CD4-positive, alpha-beta T cell treated with Interleukin-4 for 1 hour (primary cell): ENCODE measurements at regions not wholly inside any gene's neighbourhood (a gene's known extent, or its start where the extent isn't known, plus 50 kb on each side); places are given as distances from the start of the nearest gene placed in this dataset.
A peak's percentile ranks its signal among the peaks of the same experiment; 100 is the strongest.

Experiments used
- DNase-seq, 2 donors: peaks; one replicate each; pipeline ENCODE4 v3.0.0-alpha.2; 2020 to 2022

DNA sequence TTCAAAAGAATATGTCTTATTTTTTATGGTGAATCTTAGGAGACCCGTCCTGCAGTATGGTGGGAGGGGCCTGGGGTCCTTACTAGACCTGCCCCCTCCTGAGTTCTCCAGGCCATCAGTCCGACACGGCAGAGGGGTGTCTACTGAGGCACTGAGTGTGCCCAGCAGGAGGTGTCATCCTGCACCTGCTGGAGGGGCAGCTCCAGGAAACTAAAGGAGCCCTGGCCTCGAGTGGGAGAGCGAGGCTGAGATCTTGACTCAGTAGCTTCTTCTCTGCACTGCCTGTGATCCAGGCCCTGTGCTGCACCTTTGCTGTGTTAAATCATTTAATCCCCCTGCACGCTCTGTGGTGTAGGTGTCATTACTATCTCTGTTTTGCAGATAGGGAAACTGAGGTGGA lies 587.7 kb downstream of the PTPRU start:
- no peak for DNase-seq

DNA sequence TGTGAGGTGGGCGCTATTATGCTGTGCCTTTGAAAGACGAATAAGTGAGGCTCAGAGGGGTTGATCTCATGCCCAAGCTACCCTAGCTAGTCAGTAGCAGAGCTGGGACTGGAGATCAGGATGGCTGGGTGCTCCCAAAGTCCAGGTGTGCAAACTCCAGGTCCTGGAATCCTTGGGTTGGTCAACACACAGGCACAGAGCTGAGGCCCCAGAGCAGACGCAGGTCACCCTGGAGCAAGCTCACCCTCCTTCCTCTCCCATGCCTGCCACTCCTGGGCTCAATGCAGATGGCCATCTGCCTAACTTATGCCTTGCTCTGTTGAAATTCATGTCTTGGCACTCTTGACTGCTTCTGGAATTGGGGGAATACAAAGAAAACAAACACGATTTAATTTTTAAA lies 587.2 kb downstream of the PTPRU start:
- DNase-seq: no peak

DNA sequence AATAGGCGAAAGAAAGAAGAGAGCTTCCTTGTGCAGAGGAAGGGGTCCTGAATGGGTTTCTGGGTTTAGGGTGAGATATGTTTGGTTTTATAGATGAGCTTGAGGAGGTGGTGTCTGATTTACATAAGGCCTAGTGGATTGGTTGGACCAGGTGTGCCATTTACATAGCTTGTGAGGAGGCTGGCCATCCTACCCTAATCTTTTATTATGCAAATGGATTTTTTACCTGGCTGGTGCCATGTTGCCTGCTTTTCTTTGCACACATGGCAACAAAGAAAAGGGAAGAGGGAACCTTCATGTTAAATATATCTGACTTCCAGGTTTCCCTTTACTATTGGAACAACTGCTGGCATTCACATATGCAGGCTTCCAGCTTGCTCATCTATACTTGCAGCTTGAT lies 585.3 kb downstream of the PTPRU start:
- DNase-seq: no peak

DNA sequence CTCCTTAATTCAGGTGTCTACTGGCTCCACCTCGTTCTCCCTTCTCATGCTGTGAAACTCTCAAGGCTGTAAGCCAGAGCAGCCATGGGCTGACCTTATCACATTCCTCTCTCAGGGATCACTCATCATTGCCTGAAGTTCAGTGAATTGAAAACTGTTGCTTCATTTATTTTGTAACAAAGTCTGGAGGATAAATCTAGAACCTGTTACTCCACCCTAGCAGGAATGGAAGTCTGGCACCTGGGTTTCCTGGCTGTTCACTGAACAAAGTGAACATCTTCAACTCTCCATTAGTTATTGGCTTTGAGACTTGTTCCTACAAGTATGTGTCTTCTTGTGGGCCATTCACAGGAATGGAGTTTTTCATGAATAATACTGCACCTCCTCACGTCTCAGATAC lies 584.1 kb downstream of the PTPRU start:
- DNase-seq: no peak

DNA sequence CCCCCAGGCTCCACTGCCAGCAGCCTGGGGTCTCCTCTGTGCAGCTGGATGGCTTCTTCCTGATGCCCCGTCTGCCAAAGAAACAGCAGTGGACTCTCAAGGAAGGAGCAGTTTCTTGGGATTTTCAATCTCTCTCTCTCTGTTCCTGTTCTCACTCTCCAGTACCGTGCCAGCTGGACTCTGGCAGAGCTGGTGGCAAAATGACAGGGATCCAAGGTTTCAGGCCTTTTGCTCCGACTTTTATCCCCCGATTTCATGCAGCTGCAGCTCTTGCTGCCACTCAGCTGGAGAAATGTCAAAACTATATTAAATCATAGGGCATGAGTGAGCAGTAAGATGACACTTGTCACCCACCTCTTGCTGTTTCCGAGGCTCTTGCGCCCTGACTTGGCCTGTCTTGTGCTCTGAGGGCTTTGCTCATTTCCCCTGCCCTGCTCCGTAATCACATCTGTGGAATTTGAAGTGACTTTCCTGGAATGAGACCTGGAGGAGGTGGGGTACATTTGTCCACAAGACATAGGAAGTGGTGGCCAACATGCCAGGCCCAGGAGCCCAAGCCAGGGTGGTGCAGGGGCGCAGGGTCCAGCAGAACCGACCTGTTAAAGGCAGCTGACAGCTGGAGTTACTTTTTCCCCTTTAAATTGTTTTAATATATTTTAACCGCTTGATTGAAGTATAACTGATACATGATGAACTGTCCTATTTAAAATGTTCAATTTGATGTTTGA lies 576.2 kb downstream of the PTPRU start:
- no peak for DNase-seq

DNA sequence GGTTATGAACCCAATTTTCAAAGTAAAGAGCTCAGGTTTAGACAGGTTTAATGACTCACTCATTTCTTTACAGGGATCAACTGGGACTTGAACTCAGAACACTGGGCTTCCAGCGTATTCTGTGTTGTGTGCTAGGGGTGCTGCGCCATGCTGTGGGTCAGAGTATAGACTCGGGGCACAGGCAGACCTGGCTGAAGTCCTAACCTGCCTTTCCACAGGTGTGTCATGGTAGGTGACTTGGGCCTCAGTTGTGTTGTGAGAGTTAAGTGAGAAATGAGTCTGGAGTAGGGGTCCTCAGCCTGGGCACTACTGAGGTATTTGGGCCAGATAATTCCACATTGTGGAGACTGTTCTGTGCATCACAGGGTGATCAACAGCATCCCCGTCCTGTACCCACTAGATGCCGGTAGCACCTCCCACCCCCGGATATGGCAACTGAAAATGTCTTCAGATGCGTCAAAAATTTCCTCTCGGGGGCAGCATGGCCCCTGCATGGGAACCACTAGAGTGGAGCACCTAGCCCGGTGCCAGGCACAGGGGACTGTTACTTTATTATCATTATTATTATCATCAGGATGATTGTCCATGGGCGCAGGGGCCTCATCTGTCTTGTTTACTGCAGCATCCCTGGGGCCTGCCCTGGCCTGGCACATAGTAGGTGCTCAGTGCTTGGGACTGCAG lies 575.5 kb downstream of the PTPRU start:
- DNase-seq: no peak

DNA sequence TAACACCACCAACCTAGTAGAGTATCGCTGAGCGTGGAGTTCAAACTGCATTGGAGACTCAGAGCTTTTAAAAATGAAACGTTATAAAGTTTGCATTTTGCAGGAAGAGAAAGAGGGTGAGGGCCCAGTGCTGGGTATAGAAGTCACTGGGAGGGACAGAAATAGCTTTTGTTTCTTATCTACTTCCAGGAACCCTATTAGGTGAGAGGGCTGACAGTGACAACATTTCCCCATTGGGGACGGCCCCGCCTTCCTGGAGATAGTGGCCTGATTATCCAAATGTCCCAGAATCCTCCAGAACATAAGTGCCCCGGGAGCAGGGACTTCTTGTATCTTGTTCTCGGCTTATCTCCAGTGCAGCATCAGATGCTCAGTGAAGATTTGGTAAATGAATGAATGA lies 574.9 kb downstream of the PTPRU start:
- no peak for DNase-seq

DNA sequence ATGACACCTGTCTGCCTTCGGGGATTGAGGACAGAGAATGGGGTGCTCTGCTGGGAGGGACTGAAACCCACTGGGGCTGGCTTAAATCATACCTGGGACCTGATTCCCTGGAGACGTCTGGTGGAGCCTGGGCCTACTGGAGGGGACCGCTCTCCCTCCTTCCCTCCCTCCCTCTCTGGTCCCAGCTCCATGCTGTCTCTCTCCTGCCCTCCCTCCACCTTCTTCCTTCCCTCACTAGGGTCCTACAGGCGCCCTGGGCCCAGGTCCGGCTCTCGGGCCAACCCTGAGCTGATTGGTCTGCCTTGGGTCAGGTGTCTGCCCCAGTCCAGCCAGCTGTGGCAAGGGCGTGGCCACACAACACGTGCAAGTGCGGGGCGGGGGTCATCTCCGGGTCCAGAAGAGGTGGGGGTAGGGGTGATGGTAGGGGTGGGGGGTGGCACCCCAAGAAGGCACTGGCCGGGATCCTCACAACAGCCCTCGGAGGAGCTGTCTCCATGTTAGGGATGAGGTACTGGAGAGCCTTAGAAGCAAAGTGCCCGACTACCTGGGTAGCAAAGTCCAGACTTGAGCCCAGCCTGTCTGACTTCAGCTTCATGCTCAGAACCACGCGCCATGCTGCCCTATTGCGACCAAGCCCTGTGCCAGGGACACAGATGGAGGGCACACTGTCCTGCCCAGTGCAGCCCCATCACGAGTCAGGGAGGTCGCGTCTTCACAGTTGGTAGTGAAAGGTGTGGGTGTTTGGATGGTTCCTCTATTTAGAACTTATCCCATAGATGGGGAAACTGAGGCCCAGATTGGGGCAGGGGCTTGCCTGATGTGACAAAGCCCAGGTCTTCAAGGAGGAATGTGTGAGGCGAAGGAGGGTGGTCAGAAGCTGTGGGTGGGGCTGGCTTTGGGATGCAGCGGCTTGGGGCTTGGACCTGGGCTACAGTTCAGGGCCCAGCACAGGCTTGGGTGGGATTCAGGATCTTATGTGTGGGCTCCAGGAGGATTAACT lies 574.1 kb downstream of the PTPRU start:
- no peak for DNase-seq

DNA sequence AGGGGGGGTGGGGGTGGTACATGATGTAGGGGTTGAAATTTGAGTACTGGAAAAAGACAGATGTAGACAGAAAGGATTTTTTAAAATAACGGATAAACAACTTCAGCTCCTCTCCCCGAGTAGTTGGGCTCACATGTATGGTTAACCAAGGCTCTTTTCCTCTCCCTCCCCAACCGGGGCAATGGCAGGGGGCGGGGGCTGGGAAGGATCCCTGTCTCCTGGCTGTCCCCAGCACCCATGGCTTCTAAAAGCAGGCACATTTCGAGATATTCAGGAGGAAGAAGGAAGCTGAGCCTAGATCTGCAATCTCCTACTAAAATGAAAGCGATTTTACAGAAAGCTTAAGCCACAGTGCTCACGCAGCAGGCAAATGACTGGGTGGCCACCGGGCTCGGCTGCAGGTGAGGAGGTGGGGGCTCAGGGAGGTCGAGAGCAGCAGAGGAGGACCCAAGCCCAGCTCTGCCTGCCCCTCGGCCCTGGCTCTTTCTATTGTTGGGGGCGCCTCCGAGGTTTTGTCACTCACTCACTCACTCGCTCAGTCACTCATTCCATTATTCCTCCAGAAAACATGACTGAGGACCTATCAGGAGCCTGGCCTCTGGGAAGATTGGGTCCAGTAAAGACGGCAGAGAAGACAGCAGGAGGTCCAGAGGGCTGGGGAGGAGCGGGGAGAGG lies 573.3 kb downstream of the PTPRU start:
- DNase-seq: no peak

DNA sequence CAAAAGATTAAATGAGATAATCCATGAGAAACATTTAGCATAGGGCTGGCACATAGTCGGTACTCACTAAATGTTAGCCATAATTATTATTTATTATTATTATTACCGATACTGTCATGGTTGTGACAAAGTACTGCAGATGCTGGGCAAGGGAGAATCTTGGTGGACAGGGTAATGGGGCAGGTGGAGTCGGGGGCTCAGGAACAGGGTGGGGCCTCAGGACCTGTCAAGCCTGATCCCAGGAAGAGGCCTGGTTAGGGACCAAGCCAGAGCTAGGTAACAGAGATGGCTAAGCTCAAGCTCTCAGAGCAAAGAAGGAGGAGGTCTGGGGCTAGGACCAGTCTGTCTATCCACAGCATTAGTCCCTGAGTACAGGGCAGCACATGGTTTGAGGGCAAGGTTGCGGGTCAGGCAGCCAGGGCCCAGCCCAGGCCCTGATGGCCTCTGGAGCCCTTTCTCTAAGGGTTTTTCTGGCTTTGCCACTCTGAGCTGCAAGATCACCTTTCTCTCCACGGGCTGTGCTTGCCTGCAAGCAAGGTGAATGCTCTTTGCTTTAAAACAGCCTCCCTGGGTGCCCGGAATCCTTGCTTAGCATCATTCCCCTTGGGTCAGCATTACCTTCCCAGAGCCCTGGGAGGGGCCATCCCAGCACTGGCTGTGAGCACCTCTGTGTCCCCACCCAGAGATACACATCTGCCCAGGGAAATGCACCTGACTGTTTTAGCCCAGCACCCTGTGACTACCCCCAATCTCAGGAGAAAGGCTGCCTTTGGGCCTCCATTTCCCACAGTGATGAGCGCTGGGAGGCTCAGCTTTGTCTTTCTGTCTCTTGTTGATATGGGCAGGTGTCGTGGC lies 572.0 kb downstream of the PTPRU start:
- DNase-seq: no peak

DNA sequence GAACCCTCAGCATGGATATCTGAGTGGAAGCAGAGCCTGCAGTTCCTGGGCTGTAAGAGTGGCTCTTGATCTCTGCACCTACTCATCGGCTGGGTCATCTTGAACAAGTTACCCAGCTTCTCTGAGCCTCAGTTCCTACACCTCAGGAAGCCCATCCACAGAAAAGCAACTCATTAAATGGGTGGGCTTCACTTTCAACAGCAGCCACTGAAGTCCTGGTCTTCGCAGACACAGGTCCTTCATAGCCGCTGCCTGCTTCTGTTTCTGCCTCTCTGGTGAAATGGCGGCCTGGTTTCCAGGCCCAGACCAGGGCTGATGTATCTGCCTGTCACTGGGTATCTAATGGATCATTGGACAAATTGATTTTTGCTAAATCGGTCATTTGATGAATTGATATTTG lies 571.4 kb downstream of the PTPRU start:
- no peak for DNase-seq

DNA sequence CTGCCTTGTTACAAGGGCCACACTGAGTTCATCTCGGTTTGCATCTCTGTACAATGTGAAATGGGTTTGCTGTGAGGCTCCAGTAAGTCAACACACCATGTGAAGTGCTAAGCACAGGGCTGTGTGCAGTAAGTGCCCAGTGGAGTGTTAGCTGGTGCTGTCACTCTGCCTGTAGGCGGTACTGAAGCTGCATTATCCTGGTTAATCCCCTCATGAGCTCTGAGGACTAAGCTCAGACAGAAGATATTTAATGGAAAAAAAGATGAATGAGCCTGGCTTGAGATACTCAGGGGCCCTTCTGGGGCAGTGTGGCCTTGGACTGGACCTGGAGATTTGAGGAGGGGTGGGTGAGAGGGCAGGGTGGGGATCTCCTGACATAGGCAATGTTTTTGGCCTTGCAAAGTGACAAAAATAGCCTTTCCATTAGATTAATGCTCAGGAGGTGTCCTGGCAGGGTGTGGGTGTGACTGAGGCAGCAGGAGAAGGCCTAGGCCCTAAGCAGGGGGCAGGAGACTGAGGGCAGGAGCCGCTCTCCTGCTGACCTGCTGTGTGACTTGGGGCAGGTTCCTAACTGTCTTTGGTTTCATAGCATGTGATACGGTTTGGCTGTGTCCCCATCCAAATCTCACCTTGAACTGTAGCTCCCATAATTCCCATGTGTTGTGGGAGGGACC lies 570.5 kb downstream of the PTPRU start:
- DNase-seq: no peak

DNA sequence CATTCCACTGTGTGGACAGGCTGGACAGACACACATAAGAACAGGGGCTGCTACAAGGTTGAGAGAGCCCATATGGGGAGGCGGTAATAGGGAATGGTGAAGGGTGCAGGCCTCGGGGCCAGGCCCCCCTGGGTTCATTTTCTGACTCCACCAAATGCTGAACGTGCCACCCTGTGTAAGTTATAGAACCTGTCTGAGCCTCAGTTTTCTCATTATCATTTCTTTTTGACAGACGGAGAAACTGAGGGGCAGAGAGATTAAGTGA lies 569.5 kb downstream of the PTPRU start:
- DNase-seq: no peak

DNA sequence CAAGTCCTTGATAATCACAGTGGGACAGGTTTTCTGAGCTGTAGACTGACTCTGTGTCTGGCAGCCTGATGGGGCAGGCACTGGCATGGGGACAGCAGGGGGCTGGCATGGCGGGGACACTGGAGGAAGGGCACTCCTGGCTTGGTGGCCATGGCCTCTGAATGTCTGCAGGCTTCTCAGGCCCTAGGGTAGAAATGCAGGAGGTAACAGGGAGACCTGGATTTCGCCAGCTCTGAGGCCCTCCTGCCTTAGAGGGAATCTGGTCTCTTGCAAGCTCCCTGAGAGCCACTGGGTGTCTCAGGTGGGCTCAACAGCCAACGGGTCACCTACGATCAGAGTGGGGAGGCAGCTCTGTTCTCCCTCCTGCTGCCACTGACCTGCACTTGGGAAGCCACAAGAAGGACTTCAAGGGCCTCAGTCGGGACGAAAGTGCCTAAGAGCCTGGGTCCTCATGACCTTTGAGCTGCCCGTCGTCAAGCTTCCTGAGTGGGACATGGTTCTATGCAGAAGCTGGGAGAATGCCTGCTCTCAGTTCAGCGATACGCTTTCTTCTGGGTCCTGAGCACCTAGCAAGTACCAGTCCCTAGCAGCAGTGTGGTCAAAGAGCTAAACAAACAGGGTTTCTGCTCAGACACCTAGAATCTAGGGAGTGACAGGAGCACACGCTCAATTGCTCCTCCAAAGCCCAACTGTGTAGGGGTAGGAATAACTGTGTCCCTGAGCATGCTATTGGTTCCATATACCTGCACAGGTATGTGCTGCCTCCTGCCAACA lies 569.0 kb downstream of the PTPRU start:
- peak in 1 of 2 donors; percentile 4 for DNase-seq

DNA sequence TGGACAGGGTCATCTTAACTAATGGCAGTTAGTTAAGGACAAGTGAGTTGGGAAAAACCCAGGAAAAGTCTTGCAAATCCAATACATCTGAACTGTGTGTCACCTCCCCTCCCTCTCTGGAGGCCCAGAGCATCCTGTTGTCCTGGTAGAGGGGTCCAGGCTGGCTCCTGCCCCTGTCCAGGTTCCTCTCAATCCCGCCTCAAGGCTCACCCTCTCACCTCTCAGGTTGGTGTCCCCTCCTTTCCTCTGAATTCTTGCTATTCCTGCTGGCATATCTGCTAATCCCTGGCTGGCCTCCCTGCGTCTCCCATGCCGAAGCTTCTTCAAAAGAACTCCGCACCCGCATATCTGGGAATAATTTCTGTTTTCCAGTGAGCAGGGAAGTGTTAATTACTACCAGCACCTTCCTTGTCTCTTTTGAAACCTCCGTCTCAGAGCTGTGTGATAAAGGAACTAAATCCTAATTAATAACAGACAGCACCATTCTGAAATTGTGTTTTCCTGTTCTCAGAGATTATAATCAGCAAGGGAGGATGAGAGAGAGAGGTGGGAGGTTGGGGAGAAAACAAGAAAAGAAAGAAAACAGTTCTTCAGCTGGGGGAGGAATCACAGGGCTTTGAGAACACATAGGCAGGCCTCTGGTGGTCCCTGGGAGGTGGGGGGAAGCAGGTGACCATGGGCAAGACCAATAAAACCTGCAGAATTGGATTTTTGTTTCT lies 568.0 kb downstream of the PTPRU start:
- no peak for DNase-seq

DNA sequence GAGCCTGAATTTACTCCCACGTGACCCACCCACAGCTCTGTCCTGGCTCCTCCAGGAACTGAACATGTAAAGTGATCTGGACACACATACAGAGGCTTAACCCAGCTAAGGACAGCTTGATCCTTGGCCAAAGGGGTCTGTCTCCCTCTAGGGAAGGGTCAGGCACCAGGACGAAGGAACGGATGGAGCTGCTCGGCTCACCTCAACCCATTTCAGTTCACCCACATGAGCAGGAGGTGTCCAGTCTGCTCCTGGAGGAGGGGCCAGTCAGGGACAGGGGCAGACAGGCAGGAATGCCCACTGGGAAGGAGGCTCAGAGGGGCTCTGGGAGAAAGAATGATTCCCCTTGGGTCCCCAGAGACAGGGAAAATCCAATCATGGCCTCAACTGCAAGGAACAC lies 567.2 kb downstream of the PTPRU start:
- no peak for DNase-seq

DNA sequence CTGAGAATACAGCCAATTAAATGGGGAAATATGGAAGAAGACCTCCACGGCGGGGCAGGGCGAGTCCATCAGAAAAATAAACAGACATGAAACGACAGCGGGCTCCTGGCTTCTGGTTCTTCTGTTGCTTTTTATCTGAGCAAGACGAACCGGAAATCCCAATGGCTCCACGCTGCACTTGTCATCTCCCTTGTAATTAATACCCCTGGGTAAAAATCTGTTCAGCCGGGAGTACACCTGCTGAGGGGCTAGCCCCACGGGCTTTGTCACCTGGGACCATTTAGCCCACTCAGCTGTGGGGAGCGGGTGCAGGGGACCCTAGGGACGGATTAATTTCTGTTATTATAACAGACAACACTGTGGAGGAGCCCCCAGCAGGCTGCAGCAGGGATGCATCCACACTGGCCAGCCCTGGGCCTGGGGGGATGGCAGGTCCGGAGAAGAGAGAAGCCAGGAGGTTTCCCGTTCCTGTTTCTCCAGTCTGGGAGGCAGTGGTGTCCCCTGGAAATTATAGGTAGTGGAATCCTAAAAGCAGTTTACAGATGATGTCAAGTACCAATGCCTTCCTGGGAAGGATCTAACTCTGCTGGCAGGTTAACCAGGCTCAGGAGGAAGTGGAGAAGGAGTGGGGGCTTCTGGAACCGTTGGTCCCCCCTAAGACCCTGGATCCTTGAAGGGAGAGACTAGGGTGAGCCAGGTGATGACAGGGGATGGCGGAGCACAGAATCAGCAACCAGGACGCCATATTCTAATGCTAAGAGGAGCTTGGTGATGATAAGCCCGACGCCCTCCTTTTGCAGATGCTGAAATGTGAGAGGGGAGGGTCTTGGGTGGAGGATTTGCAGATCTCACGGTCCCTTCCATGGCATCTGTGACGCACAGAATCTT lies 566.1 kb downstream of the PTPRU start:
- DNase-seq: no peak

DNA sequence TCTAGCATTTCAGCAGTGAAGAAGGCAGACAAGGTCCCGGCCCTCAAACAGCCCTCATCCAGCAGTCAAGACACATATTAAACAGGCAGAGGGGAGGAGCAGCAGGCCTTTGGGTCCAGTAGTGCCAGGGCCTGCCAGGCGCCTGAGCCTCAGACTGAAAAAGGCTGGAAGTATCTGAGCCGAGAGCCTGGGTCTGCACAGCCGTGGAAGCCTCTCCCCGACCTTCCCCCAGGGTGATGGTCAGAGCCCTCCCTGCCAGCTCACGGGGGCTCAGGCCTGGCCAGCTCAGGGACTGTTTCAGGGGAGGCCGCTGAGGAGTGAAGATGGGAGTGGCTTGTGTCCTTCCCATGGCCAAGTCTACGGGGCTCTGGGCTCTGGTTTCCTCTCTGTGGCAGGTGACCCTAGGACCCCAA lies 565.2 kb downstream of the PTPRU start:
- DNase-seq: no peak

DNA sequence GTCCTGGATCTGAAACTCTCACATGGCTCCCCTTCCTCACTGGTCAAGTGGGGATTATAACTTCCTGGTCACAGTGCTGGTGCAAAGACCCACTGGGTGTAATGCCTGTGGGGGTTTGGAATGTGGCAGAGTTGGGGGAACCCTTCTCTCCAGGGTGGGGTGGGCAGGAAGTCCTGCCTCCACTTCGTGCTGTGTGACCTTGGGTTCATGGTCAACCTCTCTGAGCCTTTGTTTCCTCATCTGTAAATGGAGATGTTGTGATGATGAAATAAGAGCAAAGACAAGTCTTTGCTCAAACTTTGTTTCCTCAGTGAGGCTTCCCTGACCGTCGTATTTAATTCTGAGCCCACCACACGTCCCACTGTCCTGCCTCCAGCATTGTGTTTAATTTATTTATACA lies 564.7 kb downstream of the PTPRU start:
- no peak for DNase-seq
